ENCODE measurements at regions not wholly inside any gene's neighbourhood (a gene's known extent, or its start where the extent isn't known, plus 50 kb on each side); places are given as distances from the start of the nearest gene placed in this dataset.
A peak's percentile ranks its signal among the peaks of the same experiment; 100 is the strongest.

DNA sequence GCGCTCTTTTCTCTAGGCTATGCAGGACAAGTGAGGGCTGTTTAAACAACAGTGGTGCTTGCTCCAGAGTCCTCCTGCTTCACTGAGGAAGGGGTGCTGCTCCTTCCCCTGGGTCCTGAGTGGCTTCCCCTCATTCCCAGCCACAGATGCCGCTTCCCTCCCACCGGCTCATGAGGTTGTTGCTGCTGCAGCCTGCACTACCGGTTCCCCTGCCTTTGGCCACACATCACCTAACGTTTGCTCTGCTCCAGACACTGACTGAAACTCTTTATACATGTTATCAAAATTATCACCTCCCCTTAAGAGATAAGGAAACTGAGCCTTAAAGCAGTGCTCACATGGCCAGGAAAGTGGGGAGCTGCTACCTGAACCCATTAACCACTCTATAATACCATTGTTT is 130.8 kb upstream of the LGALSL start:
- no peak for DNase-seq

DNA sequence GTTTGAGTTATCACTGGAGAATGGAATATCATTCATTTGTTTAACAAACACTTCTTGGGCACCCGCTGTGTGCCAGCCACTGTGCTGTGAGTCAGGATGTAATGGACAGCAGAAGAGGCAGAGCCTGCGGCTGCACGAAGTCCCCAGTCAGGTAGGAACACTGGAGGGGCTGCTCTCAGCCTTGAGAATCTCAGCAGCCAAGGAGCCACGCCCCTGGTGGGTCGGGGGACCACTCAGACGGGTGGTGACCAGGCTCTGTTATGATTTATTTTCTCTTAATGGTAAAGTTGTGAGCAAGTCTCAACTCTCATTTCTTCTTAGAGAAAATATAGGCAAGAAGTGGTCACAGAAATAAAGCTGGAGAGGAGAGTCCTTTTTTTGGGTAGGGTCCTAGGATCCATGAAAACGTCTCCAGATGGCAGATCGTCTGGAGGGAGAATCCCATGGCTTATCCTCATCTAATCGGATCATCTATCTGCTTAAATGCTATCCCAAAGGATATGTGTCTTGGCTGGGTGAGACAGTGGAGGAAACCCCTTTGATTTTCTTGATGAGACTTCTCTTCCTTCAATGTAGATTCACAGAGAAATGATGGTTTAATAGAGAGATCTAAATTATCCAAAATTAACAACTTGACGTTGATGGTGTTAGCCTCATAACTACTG is 129.1 kb upstream of the LGALSL start:
- DNase-seq, result no peak

DNA sequence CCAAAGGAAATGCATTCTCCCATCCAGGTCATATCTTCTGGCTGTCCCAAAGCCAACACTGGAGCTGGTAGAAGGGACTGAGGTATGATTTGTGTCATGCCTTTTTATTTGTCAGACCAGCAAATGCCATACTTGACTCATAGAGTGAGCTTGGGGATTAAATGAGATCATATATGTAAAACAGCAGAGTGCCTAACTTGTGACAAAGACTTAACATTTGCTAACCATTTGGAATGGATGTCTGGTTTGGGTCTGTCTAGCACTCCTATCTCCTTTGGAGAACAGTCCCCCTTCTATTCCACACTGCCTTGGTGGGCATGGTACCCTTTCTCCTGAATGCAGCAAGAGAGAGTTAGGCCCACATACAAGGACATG is 128.5 kb upstream of the LGALSL start:
- DNase-seq, result no peak

DNA sequence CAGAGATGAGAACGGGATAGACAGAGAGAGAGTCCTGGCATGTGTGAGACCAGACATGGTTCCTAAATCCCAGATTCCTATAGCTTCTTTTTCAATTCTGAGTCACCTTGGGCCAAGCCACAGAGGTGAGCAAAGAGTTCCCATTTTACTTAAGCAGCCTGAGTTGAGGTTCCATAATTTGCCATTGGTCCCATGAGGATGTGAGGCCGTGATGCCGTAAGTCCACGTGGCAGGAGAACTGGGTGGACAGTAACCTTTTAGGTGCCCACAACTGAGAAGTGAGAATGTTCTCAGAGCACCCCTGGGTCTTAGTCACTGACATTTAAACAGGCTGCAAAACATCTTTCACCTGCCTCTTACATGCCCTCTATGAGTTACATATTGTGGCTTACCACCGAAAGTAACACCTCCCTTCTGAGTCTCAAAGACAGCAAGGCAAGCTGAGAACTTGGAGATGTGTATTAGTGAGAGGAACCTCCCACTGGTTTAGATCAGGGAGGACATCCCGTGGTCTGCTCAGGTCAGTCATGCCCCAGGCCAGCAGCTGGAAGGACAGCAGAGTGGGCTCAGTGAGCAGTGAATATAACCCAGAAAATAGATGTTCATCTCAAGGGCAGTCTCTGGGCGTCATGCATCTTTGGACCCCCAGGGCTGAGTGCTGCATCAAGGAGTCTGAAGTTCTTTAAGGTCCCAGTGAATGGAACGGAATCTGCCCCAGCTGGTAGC is 127.9 kb upstream of the LGALSL start:
- DNase-seq, result no peak

DNA sequence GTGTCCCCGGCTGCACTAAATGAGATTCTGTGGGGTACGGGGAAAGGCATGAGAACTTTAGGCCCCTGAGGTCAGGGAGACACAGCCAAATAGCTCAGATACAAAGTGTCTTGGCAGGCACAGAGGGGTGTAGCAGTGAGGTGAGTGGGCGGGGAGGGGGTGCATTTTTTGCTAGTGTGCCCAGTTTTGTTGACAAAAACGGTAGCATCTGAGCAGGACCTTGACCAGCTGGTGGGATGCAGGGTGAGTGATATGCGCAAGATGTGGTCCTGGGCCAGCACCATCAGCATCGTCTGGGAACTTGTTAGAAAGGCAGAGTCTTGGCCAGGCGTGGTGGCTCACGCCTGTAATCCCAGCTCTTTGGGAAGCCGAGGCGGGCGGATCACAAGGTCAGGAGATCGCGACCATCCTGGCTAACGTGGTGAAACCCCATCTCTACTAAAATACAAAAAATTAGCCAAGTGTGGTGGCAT is 127.3 kb upstream of the LGALSL start:
- no peak for DNase-seq

DNA sequence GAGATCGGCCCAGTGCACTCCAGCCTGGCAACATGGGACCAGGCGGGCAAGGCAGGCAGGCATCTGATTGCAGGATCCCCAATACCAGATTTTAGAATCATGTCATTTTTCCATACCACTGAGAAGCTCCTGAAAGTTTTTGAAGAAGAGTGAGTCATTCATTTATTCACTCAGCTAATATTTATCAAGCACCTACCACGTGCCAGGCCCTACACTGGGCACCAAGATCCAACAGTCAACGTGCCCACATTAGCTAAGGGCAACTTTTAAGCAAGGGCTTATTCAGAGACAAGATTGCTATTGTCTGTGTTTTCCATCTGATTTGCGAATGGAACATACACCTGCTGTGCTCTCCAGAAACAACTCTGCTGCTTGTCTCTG is 126.8 kb upstream of the LGALSL start:
- no peak for DNase-seq

DNA sequence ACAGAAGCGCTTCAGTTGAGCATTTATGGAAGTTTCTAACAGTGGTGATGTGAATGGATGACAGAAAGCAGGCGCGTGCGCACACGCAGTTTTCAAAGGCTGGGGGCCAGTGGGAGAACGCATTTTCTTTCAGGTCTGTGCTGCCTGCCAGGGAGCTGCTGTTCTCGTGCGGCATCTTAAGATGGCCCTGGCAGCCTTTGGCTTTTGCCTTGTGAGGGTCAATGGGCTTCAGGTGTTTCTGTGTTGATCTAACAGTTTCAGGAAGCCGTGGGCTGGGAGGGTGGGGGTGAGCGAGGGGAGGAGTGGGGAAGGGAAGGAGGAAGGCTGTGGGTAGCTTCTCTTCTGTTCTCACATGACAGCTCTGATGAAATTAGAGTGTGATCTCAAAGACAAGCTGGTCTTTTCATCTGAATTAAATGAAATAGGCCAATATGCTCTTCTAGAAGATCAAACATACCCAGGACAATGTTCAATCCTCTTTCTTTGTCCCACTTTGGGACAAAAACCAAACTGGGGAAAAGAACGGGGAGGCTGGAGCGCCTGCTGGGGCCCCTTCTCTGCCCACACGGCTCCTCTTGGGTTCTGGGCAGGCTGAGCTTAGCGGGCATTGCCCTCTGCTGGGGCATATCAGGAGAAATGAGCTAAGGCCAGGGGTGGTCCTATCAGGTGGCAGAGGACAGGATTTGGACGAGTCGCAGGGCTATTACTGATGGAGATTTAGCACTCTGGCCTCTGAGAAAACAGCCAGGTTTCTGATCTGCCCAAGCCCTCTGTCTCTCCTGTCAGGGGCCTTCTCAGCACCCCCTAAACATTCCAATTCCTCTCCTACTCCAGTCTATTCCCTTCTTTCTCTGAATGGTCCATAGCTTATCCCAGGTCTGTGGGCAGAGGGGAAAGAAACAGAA is 126.2 kb upstream of the LGALSL start:
- no peak for DNase-seq

DNA sequence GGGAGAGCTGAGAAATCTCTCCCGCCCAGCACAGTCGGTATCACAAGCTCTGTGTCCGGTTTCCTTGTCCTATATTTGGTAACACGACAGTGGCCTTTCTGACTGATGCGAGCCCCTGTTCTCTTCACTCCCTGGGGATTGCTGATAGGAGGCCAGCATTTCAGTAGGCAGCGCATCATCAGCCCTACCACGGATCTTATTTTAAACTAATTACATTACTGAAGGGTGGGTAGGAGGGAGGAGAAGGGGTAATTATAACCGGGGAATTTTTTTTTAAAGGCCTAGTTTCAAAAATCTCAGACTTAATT is 125.6 kb upstream of the LGALSL start:
- no peak for DNase-seq

DNA sequence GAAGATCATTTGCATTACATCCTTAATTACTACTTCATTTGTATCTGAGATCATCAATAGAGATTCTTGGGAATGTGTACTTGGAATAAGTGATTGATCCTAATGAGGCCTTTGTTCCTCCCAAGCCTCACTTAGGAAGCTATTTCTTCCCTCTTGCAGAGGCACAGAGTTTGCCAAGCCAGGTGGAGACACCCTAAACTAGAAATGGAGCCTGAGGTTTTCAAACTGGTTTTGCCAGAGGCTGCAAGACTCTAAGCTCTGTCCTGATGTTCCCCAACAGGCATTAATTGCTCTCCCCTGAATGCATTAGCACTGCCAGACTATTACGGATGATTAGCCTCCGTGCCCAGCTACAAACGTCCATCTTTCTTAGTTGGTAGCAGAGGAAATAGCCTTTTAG is 125.2 kb upstream of the LGALSL start:
- DNase-seq, result no peak

DNA sequence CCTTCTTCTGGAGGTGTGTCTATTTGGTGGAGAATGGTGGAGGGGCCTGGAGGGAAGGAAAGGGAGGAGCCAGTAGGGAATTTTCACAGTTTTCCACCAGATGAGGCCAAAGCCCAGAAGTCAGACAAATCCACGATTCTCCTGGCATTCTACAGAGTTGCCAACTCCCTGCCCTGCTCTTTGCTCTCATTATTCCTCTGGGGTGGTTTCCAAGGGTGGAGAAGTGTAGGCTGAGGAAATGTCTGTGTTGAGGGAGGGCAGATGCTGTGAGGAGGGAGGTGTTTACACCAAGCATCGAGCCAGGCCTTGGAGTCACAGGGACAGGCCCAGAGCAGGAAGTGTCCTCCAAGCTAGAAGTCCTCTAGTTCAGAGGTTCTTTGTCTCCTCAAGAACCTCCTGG is 124.1 kb upstream of the LGALSL start:
- DNase-seq, result peak; percentile 32

DNA sequence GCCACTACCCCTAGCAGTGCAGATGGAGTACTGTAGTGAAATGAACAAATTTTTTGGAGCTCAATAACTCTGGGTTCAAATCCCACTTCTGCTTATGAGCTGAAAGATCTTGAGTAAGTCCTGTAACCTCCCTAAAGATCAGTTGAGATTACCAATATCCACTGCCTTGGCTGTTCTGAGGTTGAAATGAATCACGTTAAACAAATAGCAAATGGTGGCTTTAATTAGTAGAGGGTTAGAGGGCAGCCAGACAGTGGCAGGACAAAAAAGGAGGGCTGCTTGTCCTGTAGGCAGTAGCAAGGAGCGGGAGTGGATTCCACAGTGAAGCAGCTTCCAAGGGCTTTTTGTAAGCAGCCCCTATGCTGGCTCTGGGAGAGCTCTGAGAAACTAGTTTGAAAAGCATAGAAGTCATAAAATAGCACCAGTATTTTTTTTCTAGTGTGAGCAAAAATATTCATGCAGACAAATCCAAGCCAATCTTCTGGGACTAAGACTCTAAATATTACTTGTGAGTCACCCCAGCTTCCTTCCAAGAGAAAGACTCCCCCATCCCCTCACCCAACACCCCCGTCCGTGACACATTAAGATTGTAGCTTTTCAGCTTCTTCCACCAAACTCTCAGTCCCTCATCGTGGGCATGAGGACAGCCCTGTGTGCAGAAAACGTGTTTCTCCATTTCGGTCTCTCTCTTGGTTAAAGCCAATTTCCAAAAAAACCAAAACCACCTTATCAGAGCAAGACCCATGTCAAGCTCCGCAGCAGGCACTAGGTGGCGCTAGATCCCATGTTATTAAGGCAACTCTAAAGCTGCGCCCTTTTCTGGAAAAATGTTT is 123.5 kb upstream of the LGALSL start:
- DNase-seq, result peak; percentile 49

DNA sequence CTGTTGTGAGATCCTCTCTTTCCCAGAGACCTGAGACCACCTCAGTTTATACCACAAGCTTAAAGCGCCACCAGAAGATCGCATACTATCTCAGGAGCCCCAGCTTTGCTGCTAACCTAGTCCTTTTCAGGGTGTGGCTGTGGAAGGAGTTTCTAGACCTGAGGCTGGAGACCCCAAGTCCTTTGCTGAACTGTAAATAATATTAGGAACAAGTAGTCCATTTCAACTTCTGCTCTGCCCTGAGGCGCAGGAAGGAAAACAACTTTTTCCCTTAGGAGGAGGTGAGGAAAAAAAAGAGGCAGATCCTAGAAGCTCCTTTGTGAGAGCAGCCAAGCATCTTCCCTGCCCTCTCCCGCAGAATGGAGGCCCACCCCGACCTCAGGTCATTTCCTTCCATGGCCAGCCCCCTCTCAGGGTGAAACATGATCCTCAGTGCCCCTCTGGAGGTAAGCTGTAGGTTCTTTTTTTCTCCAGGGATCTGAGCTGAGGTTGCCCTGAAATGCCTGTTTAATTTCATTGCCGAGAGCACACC is 122.8 kb upstream of the LGALSL start:
- DNase-seq, result no peak

DNA sequence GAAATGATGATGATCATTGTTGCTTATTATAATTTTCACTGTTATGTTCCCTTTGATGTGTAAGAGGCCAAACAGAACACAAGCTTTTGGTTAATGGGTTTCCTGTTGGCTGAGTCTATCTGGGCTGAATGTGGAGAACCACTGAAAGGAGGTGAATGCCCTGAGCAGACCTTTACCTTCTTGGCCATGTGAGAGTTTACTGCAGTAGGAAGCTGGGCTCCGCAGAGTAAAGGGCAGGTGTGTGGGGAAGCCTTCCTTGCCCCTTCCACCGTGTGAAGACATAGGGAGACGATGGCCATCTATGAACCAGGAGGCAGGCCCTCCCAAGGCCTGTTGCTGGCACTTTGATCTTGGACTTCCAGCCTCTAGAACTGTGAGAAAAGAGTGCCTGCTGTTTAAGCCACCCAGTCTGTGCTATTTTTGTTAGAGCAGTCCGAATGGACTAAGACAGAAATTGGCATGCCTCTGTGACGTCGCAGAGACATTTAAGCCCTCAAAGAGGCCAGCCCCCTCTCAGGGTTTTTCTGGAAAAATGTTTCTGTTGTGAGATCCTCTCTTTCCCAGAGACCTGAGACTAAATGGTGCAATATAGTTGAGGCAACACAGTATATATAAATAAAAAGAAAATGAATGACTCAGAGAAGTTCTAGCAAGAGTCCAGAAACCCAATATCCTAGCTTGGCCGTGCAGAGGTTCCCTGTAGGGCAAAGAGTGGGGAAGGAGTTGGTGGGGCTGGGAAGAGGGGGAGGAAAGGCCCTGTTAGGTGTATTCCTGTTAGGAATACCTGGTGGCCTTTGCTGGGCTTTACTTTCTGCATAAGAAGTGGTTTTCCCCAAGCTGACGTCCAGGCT is 121.9 kb upstream of the LGALSL start:
- DNase-seq, result no peak

DNA sequence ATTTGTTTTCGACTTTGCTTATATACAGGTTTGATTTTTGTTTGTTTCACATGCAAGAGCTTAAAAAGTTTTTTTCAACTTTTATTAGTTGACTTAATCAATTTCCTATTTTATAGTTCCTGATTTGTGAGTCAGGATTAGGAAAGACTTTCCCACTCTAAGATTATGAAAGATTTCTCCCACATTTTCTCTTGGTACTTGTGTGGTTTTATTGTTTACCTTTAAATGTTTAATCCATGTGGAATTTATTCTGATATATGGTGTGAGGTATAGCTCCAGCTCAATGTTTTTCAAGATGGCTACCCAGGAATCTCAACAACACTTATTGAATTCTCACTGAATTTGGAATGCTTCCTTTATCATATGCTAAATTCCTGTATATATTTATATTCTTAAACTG is 117.8 kb upstream of the LGALSL start:
- no peak for DNase-seq

DNA sequence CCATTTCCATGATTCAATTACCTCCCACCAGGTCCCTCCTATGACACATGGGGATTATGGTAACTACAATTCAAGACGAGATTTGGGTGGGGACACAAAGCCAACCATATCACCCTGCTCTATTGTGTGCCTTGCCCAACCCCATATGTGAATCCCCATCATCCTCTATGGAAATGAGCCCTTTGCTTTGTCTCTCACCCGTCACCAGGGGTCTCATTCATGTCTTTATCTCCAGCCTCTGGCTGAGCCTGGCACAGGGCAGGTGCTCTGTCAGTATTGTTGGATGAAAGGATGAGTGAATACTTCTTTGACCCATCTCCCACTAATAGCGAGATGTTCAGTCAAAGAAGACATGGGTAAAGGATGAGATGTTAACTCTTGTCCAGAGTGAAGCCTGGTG is 116.6 kb upstream of the LGALSL start:
- DNase-seq, result no peak

DNA sequence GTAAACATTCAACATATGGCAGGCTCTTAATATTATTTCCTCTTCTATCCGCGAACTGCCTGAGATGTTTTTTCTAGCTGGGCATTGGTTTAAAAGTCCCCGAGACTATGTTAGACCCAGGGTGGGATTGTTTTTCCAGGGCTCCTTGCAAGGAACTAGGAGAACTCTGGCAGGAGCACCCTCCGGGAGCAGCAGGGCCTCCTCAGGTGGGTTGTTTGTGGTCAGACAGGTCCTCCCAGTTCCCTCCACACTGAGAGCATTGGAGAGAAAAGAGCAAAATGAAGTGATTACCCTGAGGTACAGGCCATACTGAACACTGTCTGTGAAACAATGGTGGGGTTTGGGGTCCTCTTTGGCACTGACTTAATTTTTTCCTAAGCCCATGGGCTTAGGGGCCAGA is 115.9 kb upstream of the LGALSL start:
- DNase-seq, result no peak

DNA sequence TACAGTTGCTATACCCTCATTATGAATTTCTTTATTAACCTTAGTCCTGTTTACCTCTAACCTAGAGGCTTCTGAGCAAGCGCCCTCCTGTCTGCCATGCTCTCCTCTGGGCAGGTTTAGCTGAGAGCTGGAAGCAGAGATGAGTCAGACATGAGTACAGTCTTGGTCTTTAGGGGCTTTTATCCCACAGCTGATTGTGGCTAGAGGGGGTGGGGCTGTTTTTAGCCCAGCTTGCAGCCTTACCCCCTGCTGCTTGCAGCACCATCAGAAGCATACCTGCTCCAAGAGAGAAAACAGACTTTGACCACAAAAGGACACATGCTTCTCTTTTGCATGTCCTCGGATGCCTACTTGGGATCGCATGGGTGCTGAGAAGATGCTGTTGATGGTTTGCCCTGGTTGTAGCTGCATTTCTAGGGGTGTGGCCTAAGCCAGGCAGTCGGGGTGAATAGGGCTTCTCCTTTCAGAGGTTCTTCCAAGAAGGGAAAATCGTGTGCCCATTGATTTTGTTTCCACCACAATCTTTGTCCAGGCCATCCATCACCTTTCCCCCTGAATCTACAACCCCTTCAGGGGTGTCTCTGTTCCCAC is 115.0 kb upstream of the LGALSL start:
- DNase-seq, result peak; percentile 13

DNA sequence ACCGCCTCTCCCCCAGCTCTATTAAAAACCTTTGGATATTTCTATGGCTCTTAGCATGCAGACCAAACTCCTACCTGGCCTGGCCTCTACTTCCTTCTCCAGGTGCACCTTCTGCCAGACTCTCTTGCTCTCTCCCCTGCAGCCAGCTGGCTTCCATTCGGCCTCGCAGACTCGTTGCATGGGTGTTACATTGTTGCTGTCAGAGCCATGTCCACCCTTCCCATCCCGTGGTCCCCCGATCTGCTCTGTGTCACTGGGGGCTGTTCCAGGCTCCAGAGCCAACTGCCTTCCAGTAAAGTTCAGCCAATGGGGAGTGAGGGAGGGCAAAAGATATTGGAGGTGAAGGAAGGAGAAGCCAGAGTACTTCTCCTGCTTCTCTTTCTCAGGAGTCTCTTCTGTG is 112.5 kb upstream of the LGALSL start:
- no peak for DNase-seq

DNA sequence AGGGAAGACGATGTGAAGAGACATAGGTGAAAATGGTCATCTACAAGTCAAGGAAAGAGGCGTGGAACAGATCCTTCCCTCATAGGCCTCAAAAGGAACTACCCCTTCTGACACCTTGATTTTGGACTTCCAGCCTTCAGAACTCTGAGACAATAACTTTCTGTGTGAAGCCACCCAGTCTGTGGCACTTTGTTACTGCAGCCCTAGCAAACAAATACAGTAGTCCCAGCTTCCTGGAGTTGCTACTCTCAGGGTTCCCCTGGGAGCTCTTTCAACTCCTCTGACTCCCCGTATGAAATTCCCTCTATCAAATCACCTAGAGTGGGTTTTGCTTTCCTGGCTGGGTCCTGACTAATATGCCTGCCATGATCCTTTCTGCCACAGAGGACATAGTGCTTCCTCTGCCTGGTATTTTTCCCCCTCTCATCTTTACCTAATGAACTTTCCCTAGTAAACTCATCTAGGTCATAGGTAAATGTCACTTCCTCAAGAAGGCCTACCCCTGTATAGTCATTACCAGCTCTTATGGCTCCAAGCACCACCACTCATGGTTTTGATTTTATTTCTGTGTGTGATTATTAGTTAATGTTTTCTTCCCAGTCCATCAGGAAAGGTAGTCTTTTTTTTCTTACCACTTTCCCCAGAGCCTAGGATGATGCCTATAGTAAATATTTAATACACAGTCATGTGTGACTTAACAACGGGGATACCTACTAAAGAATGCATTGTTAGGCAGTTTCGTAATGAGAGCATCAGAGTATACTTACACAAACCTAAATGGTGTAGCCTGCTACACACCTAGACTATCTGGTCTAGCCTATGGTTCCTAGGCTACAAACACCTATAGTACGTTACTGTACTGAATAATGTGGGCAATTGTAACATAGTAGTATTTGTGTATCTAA is 111.5 kb upstream of the LGALSL start:
- DNase-seq, result no peak

DNA sequence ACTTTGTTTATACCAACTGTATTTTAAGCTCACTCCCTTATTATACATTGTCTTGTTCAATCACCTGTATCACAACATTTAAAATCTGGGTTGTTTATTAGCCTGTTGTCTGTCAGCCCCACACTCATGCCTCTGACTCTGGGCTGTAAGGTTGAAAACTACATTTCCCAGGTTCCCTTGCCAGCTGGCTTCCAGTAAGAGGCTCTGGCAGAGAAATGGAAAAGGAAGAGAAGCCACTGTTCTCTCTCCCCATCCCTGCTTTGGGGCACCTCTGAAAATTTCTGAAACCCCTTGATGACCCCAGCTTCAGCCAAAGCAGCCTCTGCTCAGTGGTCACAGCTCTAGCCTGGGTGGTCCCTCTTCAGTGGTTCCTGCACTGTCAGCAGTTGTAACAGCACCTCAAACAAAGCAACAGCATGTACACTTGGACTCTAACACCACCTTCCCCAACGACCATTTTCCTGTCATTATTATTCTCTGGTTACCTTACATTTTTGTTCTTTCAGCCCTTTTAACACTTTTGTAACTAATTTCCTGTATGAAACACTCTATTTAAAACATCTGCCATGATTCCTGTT is 108.9 kb upstream of the LGALSL start:
- DNase-seq, result no peak

Data from NCI-H226 (cell line).